ENCODE measurements at regions not wholly inside any gene's neighbourhood (a gene's known extent, or its start where the extent isn't known, plus 50 kb on each side); places are given as distances from the start of the nearest gene placed in this dataset.

DNA sequence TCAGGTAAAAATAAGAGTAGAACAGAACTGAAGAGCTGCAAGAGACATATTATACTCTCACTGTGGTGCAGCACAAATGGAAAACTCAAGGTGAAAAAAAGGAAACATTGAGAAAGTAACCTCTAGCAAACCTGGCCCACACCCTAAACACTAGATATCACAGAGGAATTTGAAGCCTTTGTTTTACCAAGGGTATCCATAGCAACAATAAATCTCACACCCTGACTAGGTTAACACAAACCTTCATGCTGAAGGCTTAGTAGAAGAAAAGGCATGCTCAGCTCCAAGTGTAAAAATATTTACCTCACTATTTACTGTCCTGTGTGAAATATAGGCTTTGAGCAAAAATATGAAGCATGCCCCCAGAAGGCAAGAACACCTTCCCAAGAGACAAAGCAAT lies 61.9 kb upstream of the TAB3 start:
- DNase-seq (ENCODE audit: low read depth) = no peak
- TF ChIP-seq, protein P1, sequence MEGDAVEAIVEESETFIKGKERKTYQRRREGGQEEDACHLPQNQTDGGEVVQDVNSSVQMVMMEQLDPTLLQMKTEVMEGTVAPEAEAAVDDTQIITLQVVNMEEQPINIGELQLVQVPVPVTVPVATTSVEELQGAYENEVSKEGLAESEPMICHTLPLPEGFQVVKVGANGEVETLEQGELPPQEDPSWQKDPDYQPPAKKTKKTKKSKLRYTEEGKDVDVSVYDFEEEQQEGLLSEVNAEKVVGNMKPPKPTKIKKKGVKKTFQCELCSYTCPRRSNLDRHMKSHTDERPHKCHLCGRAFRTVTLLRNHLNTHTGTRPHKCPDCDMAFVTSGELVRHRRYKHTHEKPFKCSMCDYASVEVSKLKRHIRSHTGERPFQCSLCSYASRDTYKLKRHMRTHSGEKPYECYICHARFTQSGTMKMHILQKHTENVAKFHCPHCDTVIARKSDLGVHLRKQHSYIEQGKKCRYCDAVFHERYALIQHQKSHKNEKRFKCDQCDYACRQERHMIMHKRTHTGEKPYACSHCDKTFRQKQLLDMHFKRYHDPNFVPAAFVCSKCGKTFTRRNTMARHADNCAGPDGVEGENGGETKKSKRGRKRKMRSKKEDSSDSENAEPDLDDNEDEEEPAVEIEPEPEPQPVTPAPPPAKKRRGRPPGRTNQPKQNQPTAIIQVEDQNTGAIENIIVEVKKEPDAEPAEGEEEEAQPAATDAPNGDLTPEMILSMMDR (IDR thresholded peaks at IDR 0.05; ENCODE audit: control insufficient read depth, extremely low read depth, insufficient read depth) = no peak
- H3K4me3 ChIP-seq (ENCODE audit: low read depth, low read length) = no peak overlapping the region

DNA sequence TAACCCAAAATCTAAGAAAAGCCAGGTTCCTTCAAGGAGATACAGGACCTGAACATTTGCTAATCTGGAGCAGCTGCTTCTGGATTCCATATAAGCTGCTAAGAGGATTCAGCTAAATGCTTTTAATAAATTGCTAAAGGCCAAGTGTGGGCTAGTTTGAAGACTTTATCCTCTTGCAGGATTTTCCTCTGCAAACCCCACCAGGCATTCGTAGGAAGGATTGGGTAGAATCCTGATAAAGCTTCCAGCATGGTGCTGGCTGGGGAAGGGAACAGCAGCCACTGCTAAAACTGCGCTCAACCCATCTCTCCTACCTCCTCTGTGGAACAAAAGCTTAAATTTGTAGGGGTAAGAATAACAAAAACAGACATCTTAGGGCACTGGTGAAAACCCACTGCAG lies 61.3 kb upstream of the TAB3 start:
- TF ChIP-seq, protein P1 (IDR thresholded peaks at IDR 0.05; ENCODE audit: control insufficient read depth, extremely low read depth, insufficient read depth) = no peak
- no peak for DNase-seq (ENCODE audit: low read depth)
- no peak overlapping the region for H3K4me3 ChIP-seq (ENCODE audit: low read depth, low read length)

DNA sequence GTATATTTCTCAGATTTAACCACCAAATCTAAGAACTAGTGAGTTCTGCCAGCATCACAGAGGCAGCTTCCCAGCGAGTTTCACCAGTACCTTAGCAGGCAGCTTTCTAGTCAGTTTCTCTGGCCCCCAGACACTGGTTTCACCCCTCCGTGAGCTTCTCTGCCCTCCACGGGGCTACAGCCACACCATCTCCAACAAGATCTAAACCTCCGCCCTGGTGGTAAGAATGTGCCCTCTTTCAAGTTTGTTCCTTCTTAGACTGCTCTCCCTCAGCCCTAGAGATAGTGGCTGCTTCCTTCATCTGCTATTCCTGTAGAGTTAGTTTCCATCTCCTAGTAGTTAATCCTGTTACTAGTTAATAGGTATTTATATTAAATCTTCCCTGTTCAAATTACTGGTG lies 60.5 kb upstream of the TAB3 start:
- H3K4me3 ChIP-seq (ENCODE audit: low read depth, low read length) = no peak overlapping the region
- DNase-seq (ENCODE audit: low read depth) = no peak
- TF ChIP-seq, protein P1 (IDR thresholded peaks at IDR 0.05; ENCODE audit: control insufficient read depth, extremely low read depth, insufficient read depth) = no peak

DNA sequence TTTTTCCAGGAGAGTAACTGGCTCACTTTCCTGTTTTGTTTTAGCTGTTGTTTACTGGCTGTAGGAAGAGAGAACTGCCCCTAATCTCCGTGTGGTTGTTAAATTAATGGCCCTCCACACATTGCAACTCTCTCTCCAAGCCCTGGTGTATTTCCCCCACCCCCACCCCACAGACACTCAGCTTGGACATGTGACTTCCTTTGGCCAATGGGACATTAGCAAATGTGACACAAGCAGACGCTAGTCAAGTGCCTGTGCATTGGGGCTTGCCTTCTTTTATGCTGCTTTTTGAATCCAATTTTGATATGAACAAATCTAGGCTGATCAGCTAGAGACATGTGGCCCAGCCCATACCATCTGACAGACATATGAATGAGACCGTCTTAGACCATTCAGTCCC lies 59.6 kb upstream of the TAB3 start:
- TF ChIP-seq, protein P1 (IDR thresholded peaks at IDR 0.05; ENCODE audit: control insufficient read depth, extremely low read depth, insufficient read depth) = no peak
- no peak for DNase-seq (ENCODE audit: low read depth)
- H3K4me3 ChIP-seq (ENCODE audit: low read depth, low read length) = no peak overlapping the region

DNA sequence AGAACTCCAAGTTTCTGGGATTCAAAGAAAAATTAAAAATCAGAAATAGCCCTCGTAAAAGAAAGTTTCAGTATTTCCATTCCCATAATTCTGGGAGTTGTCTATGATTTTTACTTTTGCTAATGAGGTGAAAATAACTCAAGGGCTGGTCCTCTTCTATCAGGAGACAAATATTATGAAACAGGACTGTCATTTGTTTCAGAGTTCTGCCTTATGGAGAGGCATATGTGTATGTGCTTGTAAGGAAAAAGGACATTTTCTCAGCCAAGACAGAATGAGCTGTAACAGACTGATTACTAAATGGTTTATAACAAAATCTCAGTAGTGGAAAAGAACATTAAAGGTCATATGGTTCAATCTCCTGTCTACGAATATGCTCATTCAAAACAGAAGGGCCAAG lies 59.0 kb upstream of the TAB3 start:
- TF ChIP-seq, protein P1 (IDR thresholded peaks at IDR 0.05; ENCODE audit: control insufficient read depth, extremely low read depth, insufficient read depth) = no peak
- DNase-seq (ENCODE audit: low read depth) = no peak
- H3K4me3 ChIP-seq (ENCODE audit: low read depth, low read length) = no peak overlapping the region

DNA sequence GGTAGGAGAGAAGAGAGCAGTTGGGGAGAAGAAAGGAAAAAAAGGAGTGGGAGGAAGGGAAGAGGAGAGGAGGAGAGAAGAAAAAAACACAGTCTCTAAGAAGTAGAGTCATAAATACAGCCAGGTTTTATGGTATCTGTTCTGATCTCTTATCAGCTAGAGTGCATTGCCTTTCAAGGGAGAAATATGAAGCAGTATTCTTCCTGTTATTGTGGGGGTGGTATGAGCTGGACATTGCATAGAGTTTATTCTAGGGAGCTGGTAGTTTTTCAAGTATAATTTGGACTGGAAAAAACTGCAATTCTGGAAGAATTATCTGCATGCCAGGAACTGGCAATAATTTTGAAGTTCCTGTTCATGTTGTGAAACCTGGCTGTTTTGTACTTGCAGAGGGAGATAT lies 54.9 kb upstream of the TAB3 start:
- no peak overlapping the region for H3K4me3 ChIP-seq (ENCODE audit: low read depth, low read length)
- no peak for DNase-seq (ENCODE audit: low read depth)
- TF ChIP-seq, protein P1 (IDR thresholded peaks at IDR 0.05; ENCODE audit: control insufficient read depth, extremely low read depth, insufficient read depth) = no peak

DNA sequence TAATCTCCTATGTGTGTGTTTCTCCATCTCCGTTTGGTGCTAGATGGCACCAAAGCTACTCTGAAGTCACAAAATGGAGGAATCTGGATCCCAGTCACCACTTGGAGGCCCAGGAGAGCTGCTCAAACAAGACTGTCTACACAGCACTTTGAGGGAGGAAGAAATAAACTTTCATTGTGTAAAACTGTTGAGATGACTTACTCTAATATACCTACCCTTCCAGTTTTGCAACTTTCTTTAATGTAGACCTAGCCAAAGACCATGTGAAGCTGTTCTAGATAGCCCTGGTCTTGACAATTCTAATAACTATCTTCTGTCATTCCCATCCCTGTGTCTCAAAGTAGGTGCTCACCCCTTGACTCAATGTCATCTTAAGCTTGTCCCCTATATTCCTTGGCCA lies 52.8 kb upstream of the TAB3 start:
- TF ChIP-seq, protein P1 (IDR thresholded peaks at IDR 0.05; ENCODE audit: control insufficient read depth, extremely low read depth, insufficient read depth) = no peak
- no peak overlapping the region for H3K4me3 ChIP-seq (ENCODE audit: low read depth, low read length)

More for the DNA sequence above, 52.8 kb upstream of the TAB3 start:
- peak; percentile 1 for DNase-seq (ENCODE audit: low read depth)
